ENCODE measurements at regions not wholly inside any gene's neighbourhood (a gene's known extent, or its start where the extent isn't known, plus 50 kb on each side); places are given as distances from the start of the nearest gene placed in this dataset.
"Not testable (repeated sequence)": the region's sequence is repeated elsewhere in the genome, so short reads cannot be mapped to it uniquely, and the experiment has no call there.

- Histone ChIP-seq H3K4me3 (no peak overlapping the region), H4K20me1 (no peaks in the 10 kb centered on the region), H3K27ac (no peak overlapping the region), H3K36me3 (no peaks in the 10 kb centered on the region), H3K9me3 (replicated peaks in 1 of 11) (peaks cover 15 to 17% (median 17%) of the 10 kb centered on the region in 11 experiments), H3K27me3 (no peaks in the 10 kb centered on the region), H3K9ac (no peak overlapping the region), H3K4me2 (no peak overlapping the region), H3K4me1 (no peaks in the 10 kb centered on the region)
- TF ChIP-seq Cebpa-rat (IDR thresholded peaks at IDR 0.05), result no peak
Measured at GRCh38 chr14:41257476-41257875, 349.2 kb upstream of the LRFN5 start.

GRCh38 chr14:41235466-41235865, 371.2 kb upstream of the LRFN5 start:
- Histone ChIP-seq H3K4me3 (no peak overlapping the region), H3K9ac (no peak overlapping the region), H3K9me3 (replicated peaks in 1 of 11) (no peaks in the 10 kb centered on the region), H3K36me3 (no peaks in the 10 kb centered on the region), H3K27ac (no peak overlapping the region), H3K27me3 (no peaks in the 10 kb centered on the region), H3K4me2 (no peak overlapping the region), H3K4me1 (no peaks in the 10 kb centered on the region), H4K20me1 (no peaks in the 10 kb centered on the region)
- no peak for TF ChIP-seq Cebpa-rat (IDR thresholded peaks at IDR 0.05)

GRCh38 chr14:41230683-41231082, 376.0 kb upstream of the LRFN5 start:
- Histone ChIP-seq H3K36me3 (no peaks in the 10 kb centered on the region), H3K27me3 (no peaks in the 10 kb centered on the region), H3K9me3 (replicated peaks in 1 of 11) (no peaks in the 10 kb centered on the region), H3K4me1 (no peaks in the 10 kb centered on the region), H3K27ac (no peak overlapping the region), H3K4me3 (no peak overlapping the region), H4K20me1 (no peaks in the 10 kb centered on the region), H3K9ac (no peak overlapping the region), H3K4me2 (no peak overlapping the region)
- no peak for TF ChIP-seq Cebpa-rat (IDR thresholded peaks at IDR 0.05)

GRCh38 chr14:41229824-41230223, 376.9 kb upstream of the LRFN5 start:
- no peaks in the 10 kb centered on the region for H3K4me1 ChIP-seq

GRCh38 chr14:41225433-41225832, 381.2 kb upstream of the LRFN5 start:
- no peaks in the 10 kb centered on the region for H3K9me3 ChIP-seq (replicated peaks in 1 of 11)
- no peak; a peak in 1 of 22 replicates for TF ChIP-seq Cebpa-rat (IDR thresholded peaks at IDR 0.05)
- H4K20me1 ChIP-seq, result no peaks in the 10 kb centered on the region
- no peak overlapping the region for H3K4me3 ChIP-seq
- no peak overlapping the region for H3K4me2 ChIP-seq
- H3K4me1 ChIP-seq, result no peaks in the 10 kb centered on the region
- H3K27ac ChIP-seq, result no peak overlapping the region
- no peaks in the 10 kb centered on the region for H3K36me3 ChIP-seq
- H3K9ac ChIP-seq, result no peak overlapping the region
- no peaks in the 10 kb centered on the region for H3K27me3 ChIP-seq

More at GRCh38 chr14:41229824-41230223, 376.9 kb upstream of the LRFN5 start:
- TF ChIP-seq Cebpa-rat (IDR thresholded peaks at IDR 0.05), result no peak
- no peaks in the 10 kb centered on the region for H3K27me3 ChIP-seq
- H4K20me1 ChIP-seq, result no peaks in the 10 kb centered on the region
- H3K27ac ChIP-seq, result no peak overlapping the region
- H3K9me3 ChIP-seq (replicated peaks in 1 of 11), result no peaks in the 10 kb centered on the region
- no peak overlapping the region for H3K4me2 ChIP-seq
- H3K36me3 ChIP-seq, result no peaks in the 10 kb centered on the region
- H3K9ac ChIP-seq, result no peak overlapping the region
- no peak overlapping the region for H3K4me3 ChIP-seq

GRCh38 chr14:41222581-41222980, 384.1 kb upstream of the LRFN5 start:
- Histone ChIP-seq H3K9ac (no peak overlapping the region), H3K4me2 (no peak overlapping the region), H3K27me3 (no peaks in the 10 kb centered on the region), H4K20me1 (no peaks in the 10 kb centered on the region), H3K36me3 (no peaks in the 10 kb centered on the region), H3K4me3 (no peak overlapping the region), H3K27ac (no peak overlapping the region), H3K9me3 (replicated peaks in 1 of 11) (no peaks in the 10 kb centered on the region), H3K4me1 (no peaks in the 10 kb centered on the region)
- TF ChIP-seq Cebpa-rat (IDR thresholded peaks at IDR 0.05), result no peak

- not testable (repeated sequence) for H3K36me3 ChIP-seq; H3K9me3 ChIP-seq (replicated peaks in 1 of 11); H3K27ac ChIP-seq; H3K27me3 ChIP-seq; H3K4me1 ChIP-seq; H4K20me1 ChIP-seq; H3K4me3 ChIP-seq; H3K4me2 ChIP-seq; H3K9ac ChIP-seq
Measured at GRCh38 chr14:41214978-41215377, 391.7 kb upstream of the LRFN5 start.

- H3K27me3 ChIP-seq, result no peaks in the 10 kb centered on the region
- H3K9me3 ChIP-seq (replicated peaks in 1 of 11), result no peaks in the 10 kb centered on the region
- TF ChIP-seq Cebpa-rat (IDR thresholded peaks at IDR 0.05), result no peak
- H3K4me3 ChIP-seq, result no peak overlapping the region
- no peaks in the 10 kb centered on the region for H3K4me1 ChIP-seq
- H3K4me2 ChIP-seq, result no peak overlapping the region
- no peaks in the 10 kb centered on the region for H4K20me1 ChIP-seq
- H3K36me3 ChIP-seq, result no peaks in the 10 kb centered on the region
- H3K27ac ChIP-seq, result no peak overlapping the region
- no peak overlapping the region for H3K9ac ChIP-seq
Measured at GRCh38 chr14:41201696-41202095, 405.0 kb upstream of the LRFN5 start.

GRCh38 chr14:41187868-41188267, 418.8 kb upstream of the LRFN5 start:
- H3K4me1 ChIP-seq, result no peaks in the 10 kb centered on the region
- H3K27me3 ChIP-seq, result no peaks in the 10 kb centered on the region
- no peak overlapping the region for H3K4me2 ChIP-seq
- no peak overlapping the region for H3K9ac ChIP-seq
- H3K4me3 ChIP-seq, result no peak overlapping the region
- no peak overlapping the region for H3K27ac ChIP-seq
- no peaks in the 10 kb centered on the region for H3K9me3 ChIP-seq (replicated peaks in 1 of 11)
- H4K20me1 ChIP-seq, result no peaks in the 10 kb centered on the region
- TF ChIP-seq Cebpa-rat (IDR thresholded peaks at IDR 0.05), result no peak
- no peaks in the 10 kb centered on the region for H3K36me3 ChIP-seq

GRCh38 chr14:41171045-41171444, 435.6 kb upstream of the LRFN5 start:
- Histone ChIP-seq H3K27me3 (no peaks in the 10 kb centered on the region), H3K4me2 (no peak overlapping the region), H3K9me3 (replicated peaks in 1 of 11) (no peaks in the 10 kb centered on the region), H3K4me1 (no peaks in the 10 kb centered on the region), H3K27ac (no peak overlapping the region), H4K20me1 (no peaks in the 10 kb centered on the region), H3K36me3 (no peaks in the 10 kb centered on the region), H3K9ac (no peak overlapping the region), H3K4me3 (no peak overlapping the region)
- no peak for TF ChIP-seq Cebpa-rat (IDR thresholded peaks at IDR 0.05)

- Histone ChIP-seq H3K36me3 (no peaks in the 10 kb centered on the region), H3K9ac (no peak overlapping the region), H3K4me1 (no peaks in the 10 kb centered on the region), H3K27ac (no peak overlapping the region), H3K4me2 (no peak overlapping the region), H3K4me3 (no peak overlapping the region), H3K27me3 (no peaks in the 10 kb centered on the region), H3K9me3 (replicated peaks in 1 of 11) (no peaks in the 10 kb centered on the region), H4K20me1 (no peaks in the 10 kb centered on the region)
- no peak for TF ChIP-seq Cebpa-rat (IDR thresholded peaks at IDR 0.05)
Measured at GRCh38 chr14:41167040-41167439, 439.6 kb upstream of the LRFN5 start.
